Hepatocyte (in vitro differentiated cells): ENCODE measurements at regions not wholly inside any gene's neighbourhood (a gene's known extent, or its start where the extent isn't known, plus 50 kb on each side); places are given as distances from the start of the nearest gene placed in this dataset.
"Not testable (repeated sequence)": the region's sequence is repeated elsewhere in the genome, so short reads cannot be mapped to it uniquely, and the experiment has no call there.

Source experiments
- DNase-seq: peaks from one replicate; pipeline ENCODE4 v3.0.0-alpha.2; 2016; ENCODE audit warnings: low spot score
- H2AFZ ChIP-seq: fragments of 200-600 bp; sonication (generic); 2 replicates; pipeline ENCODE4 v1.6.0; 2016; ENCODE audit warnings: antibody characterized with exemption, mild to moderate bottlenecking
- H3K27ac ChIP-seq: fragments of 200-600 bp; sonication (generic); 2 replicates; pipeline ENCODE4 v1.5.1; 2016; ENCODE audit warnings: mild to moderate bottlenecking
- H3K27me3 ChIP-seq: fragments of 200-600 bp; sonication (generic); 2 replicates; pipeline ENCODE4 v1.6.1; 2016
- H3K36me3 ChIP-seq: fragments of 200-600 bp; sonication (generic); replicated peaks from 2 replicates; pipeline ENCODE4 v1.5.1; 2016; ENCODE audit warnings: low read depth; ENCODE audit not compliant: insufficient read depth
- H3K4me1 ChIP-seq: fragments of 200-600 bp; sonication (generic); 2 replicates; pipeline ENCODE4 v1.5.1; 2016; ENCODE audit warnings: mild to moderate bottlenecking, moderate library complexity; ENCODE audit not compliant: insufficient read depth
- H3K4me2 ChIP-seq: fragments of 200-600 bp; sonication (generic); 2 replicates; pipeline ENCODE4 v1.6.0; 2016
- H3K4me3 ChIP-seq: fragments of 200-600 bp; sonication (generic); 2 replicates; pipeline ENCODE4 v1.5.1; 2016; ENCODE audit warnings: mild to moderate bottlenecking
- H3K79me2 ChIP-seq: fragments of 200-600 bp; sonication (generic); 2 replicates; pipeline ENCODE4 v1.6.0; 2017; ENCODE audit warnings: mild to moderate bottlenecking
- H3K9me2 ChIP-seq: fragments of 200-600 bp; sonication (generic); replicated peaks from 2 replicates; pipeline ENCODE4 v1.6.0; 2017; ENCODE audit warnings: mild to moderate bottlenecking; ENCODE audit not compliant: insufficient read depth
- H3K9me3 ChIP-seq: fragments of 200-600 bp; sonication (generic); 2 replicates; pipeline ENCODE4 v1.5.1; 2016; ENCODE audit warnings: low read depth, mild to moderate bottlenecking
- H4K20me1 ChIP-seq: fragments of 200-600 bp; sonication (generic); 2 replicates; pipeline ENCODE4 v1.6.0; 2016; ENCODE audit warnings: mild to moderate bottlenecking; ENCODE audit not compliant: insufficient read depth, poor library complexity, severe bottlenecking
- CTCF ChIP-seq: fragments of 200-600 bp; sonication (generic); IDR thresholded peaks from 2 replicates; pipeline ENCODE4 v1.5.1; 2016; ENCODE audit warnings: antibody characterized with exemption, mild to moderate bottlenecking; ENCODE audit not compliant: poor library complexity
- EZH2 ChIP-seq: fragments of 200-600 bp; sonication (generic); IDR thresholded peaks from 2 replicates; pipeline ENCODE4 v1.6.1; 2016; ENCODE audit warnings: antibody characterized with exemption, mild to moderate bottlenecking, borderline replicate concordance
- EZH2phosphoT487 ChIP-seq: fragments of 200-600 bp; sonication (generic); IDR thresholded peaks from one replicate; pipeline ENCODE4 v1.6.1; 2018; ENCODE audit warnings: antibody characterized with exemption, mild to moderate bottlenecking, low read depth, moderate library complexity; ENCODE audit not compliant: unreplicated experiment, severe bottlenecking
- WGBS: methylation state at CpG from one replicate; pipeline ENCODE4 v1.1.6; 2016; ENCODE audit warnings: low lambda C conversion rate; ENCODE audit errors: missing lambda C conversion rate; 5-methylcytosine and 5-hydroxymethylcytosine counted together

GRCh38 chrX:3950373-3950772 is 236.9 kb upstream of the PRKX start:
- Histone ChIP-seq H3K4me1 (no peaks in the 10 kb centered on the region), H3K4me3 (no peak overlapping the region), H3K27me3 (no peaks in the 10 kb centered on the region), H2AFZ (no peak overlapping the region), H4K20me1 (no peaks in the 10 kb centered on the region), H3K36me3 (no peaks in the 10 kb centered on the region), H3K79me2 (no peaks in the 10 kb centered on the region), H3K27ac (no peak overlapping the region), H3K4me2 (no peak overlapping the region), H3K9me3 (no peaks in the 10 kb centered on the region), H3K9me2 (no peaks in the 10 kb centered on the region)
- no peak for DNase-seq
- WGBS: 87% methylated on average over 3 of the region's 3 CpGs
- TF ChIP-seq EZH2phosphoT487 (no peak), CTCF (no peak), EZH2 (no peak)

- no peak for TF ChIP-seq EZH2
- TF ChIP-seq EZH2phosphoT487: no peak
- no peak for TF ChIP-seq CTCF
- Histone ChIP-seq H2AFZ (no peak overlapping the region), H4K20me1 (no peaks in the 10 kb centered on the region), H3K9me3 (no peaks in the 10 kb centered on the region), H3K4me3 (no peak overlapping the region), H3K36me3 (no peaks in the 10 kb centered on the region), H3K27ac (no peak overlapping the region), H3K79me2 (no peaks in the 10 kb centered on the region), H3K9me2 (no peaks in the 10 kb centered on the region), H3K27me3 (no peaks in the 10 kb centered on the region), H3K4me1 (no peaks in the 10 kb centered on the region), H3K4me2 (no peak overlapping the region)
- DNase-seq: no peak
- WGBS: 71% methylated on average over 3 of the region's 3 CpGs
Observed at GRCh38 chrX:3943965-3944364, 230.5 kb upstream of the PRKX start.

- H3K9me3 ChIP-seq: no peaks in the 10 kb centered on the region
- no peaks in the 10 kb centered on the region for H3K4me1 ChIP-seq
- no peak overlapping the region for H3K4me2 ChIP-seq
- H3K36me3 ChIP-seq: no peaks in the 10 kb centered on the region
- H4K20me1 ChIP-seq: no peaks in the 10 kb centered on the region
- no peaks in the 10 kb centered on the region for H3K9me2 ChIP-seq
- no peak overlapping the region for H2AFZ ChIP-seq
- H3K4me3 ChIP-seq: no peak overlapping the region
- no peaks in the 10 kb centered on the region for H3K79me2 ChIP-seq
- no peaks in the 10 kb centered on the region for H3K27me3 ChIP-seq
- 28% methylated on average over 4 of the region's 4 CpGs for WGBS
- H3K27ac ChIP-seq: no peak overlapping the region
- TF ChIP-seq EZH2phosphoT487 (no peak), CTCF (peak; percentile 74)
- DNase-seq: peak; percentile 42
Observed at GRCh38 chrX:3940000-3940610, 226.7 kb upstream of the PRKX start.

GRCh38 chrX:3938587-3938986 is 225.1 kb upstream of the PRKX start:
- WGBS: 93% methylated on average over 3 of the region's 3 CpGs
- DNase-seq: no peak
- Histone ChIP-seq H3K9me2 (no peaks in the 10 kb centered on the region), H3K4me1 (no peaks in the 10 kb centered on the region), H3K4me3 (no peak overlapping the region), H3K27me3 (no peaks in the 10 kb centered on the region), H3K9me3 (no peaks in the 10 kb centered on the region), H3K27ac (no peak overlapping the region), H2AFZ (no peak overlapping the region), H3K36me3 (no peaks in the 10 kb centered on the region), H3K79me2 (no peaks in the 10 kb centered on the region), H3K4me2 (no peak overlapping the region), H4K20me1 (no peaks in the 10 kb centered on the region)
- TF ChIP-seq CTCF (no peak), EZH2phosphoT487 (no peak), EZH2 (no peak)

- not testable (repeated sequence) for H4K20me1 ChIP-seq, H2AFZ ChIP-seq, H3K9me2 ChIP-seq, H3K9me3 ChIP-seq, DNase-seq, H3K27ac ChIP-seq, H3K4me3 ChIP-seq, H3K36me3 ChIP-seq, H3K4me2 ChIP-seq, H3K4me1 ChIP-seq, H3K79me2 ChIP-seq, H3K27me3 ChIP-seq
- no CpG with 5 or more reads among the region's 4 CpGs for WGBS
Observed at GRCh38 chrX:3935196-3935595, 221.7 kb upstream of the PRKX start.
